Peyer's patch (tissue), 4 donors: ENCODE measurements at regions not wholly inside any gene's neighbourhood (a gene's known extent, or its start where the extent isn't known, plus 50 kb on each side); places are given as distances from the start of the nearest gene placed in this dataset.

ENCODE experiments used
- DNase-seq, 3 donors: peaks; one replicate each; pipeline ENCODE4 v3.0.0-alpha.2; 2017 to 2019
- H3K27ac ChIP-seq, 4 donors: fragments of 200-600 bp; sonication (generic); one replicate each; pipeline ENCODE4 v1.5.1; 2016 to 2019
- H3K27me3 ChIP-seq, 2 donors: fragments of 200-600 bp; sonication (generic); one replicate each; pipeline ENCODE4 v1.5.1; 2019
- H3K36me3 ChIP-seq, 3 donors: fragments of 200-600 bp; sonication (generic); one replicate each; pipeline ENCODE4 v1.5.1; 2016 to 2019
- H3K4me1 ChIP-seq, 4 donors: fragments of 200-600 bp; sonication (generic); one replicate each; pipeline ENCODE4 v1.5.1; 2016 to 2019
- H3K4me3 ChIP-seq, 4 donors: fragments of 200-600 bp; sonication (generic); 1 replicate in 3 of 4; 2 replicates in 1 of 4; pipeline ENCODE4 v1.5.1; 2016 to 2019; ENCODE audit warnings: mild to moderate bottlenecking in 1 of 4
- H3K9me3 ChIP-seq, 4 donors: fragments of 200-600 bp; sonication (generic); one replicate each; pipeline ENCODE4 v1.5.1; 2016 to 2019; ENCODE audit warnings: mild to moderate bottlenecking in 1 of 4
- CTCF ChIP-seq, 6 experiments: fragments of 450-650 bp in 4 of 6; fragments of 200-600 bp in 2 of 6; sonication (generic) in 1 of 6; IDR thresholded peaks; one replicate each; pipeline ENCODE4 v1.5.1; 2017 to 2019; ENCODE audit warnings: antibody characterized with exemption in 6 of 6, mild to moderate bottlenecking in 3 of 6, moderate library complexity in 1 of 6
- POLR2A ChIP-seq, 2 donors: fragments of 450-650 bp; IDR thresholded peaks; one replicate each; pipeline ENCODE4 v1.5.1; 2017; ENCODE audit warnings: antibody characterized with exemption in 2 of 2, mild to moderate bottlenecking in 2 of 2, moderate library complexity in 2 of 2

GRCh38 chr11:128359515-128359914, 227.8 kb downstream of the ETS1 start:
- no peaks in the 10 kb centered on the region for H3K9me3 ChIP-seq
- H3K4me3 ChIP-seq, result no peak overlapping the region
- H3K4me1 ChIP-seq, result no peaks in the 10 kb centered on the region
- H3K27ac ChIP-seq, result no peak overlapping the region
- no peak for DNase-seq
- TF ChIP-seq CTCF (IDR thresholded peaks at IDR 0.05) (no peak), POLR2A (IDR thresholded peaks at IDR 0.05) (no peak)
- H3K27me3 ChIP-seq, result no peaks in the 10 kb centered on the region
- H3K36me3 ChIP-seq, result no peaks in the 10 kb centered on the region

- no peaks in the 10 kb centered on the region for H3K36me3 ChIP-seq
- TF ChIP-seq POLR2A (IDR thresholded peaks at IDR 0.05), result no peak
- no peak for TF ChIP-seq CTCF (IDR thresholded peaks at IDR 0.05)
- no peak for DNase-seq
- H3K27me3 ChIP-seq, result no peaks in the 10 kb centered on the region
- no peaks in the 10 kb centered on the region for H3K4me1 ChIP-seq
- H3K4me3 ChIP-seq, result no peak overlapping the region
- no peaks in the 10 kb centered on the region for H3K9me3 ChIP-seq
- H3K27ac ChIP-seq, result no peak overlapping the region
Measured at GRCh38 chr11:128357073-128357472, 230.3 kb downstream of the ETS1 start.

- DNase-seq, result no peak
- Histone ChIP-seq H3K27ac (no peak overlapping the region), H3K9me3 (no peaks in the 10 kb centered on the region), H3K4me1 (no peaks in the 10 kb centered on the region), H3K4me3 (no peak overlapping the region), H3K36me3 (no peaks in the 10 kb centered on the region), H3K27me3 (no peaks in the 10 kb centered on the region)
- TF ChIP-seq CTCF (IDR thresholded peaks at IDR 0.05), result no peak
- no peak for TF ChIP-seq POLR2A (IDR thresholded peaks at IDR 0.05)
Measured at GRCh38 chr11:128355558-128355957, 231.8 kb downstream of the ETS1 start.

- no peaks in the 10 kb centered on the region for H3K4me1 ChIP-seq
- DNase-seq, result no peak
- H3K9me3 ChIP-seq, result no peaks in the 10 kb centered on the region
- H3K4me3 ChIP-seq, result no peak overlapping the region
- TF ChIP-seq POLR2A (IDR thresholded peaks at IDR 0.05) (no peak), CTCF (IDR thresholded peaks at IDR 0.05) (no peak)
- no peaks in the 10 kb centered on the region for H3K36me3 ChIP-seq
- no peak overlapping the region for H3K27ac ChIP-seq
- no peaks in the 10 kb centered on the region for H3K27me3 ChIP-seq
Measured at GRCh38 chr11:128354476-128354875, 232.9 kb downstream of the ETS1 start.

GRCh38 chr11:128351168-128351567, 236.2 kb downstream of the ETS1 start:
- no peaks in the 10 kb centered on the region for H3K27me3 ChIP-seq
- no peak for DNase-seq
- H3K27ac ChIP-seq, result no peak overlapping the region
- H3K36me3 ChIP-seq, result no peaks in the 10 kb centered on the region
- no peaks in the 10 kb centered on the region for H3K4me1 ChIP-seq
- TF ChIP-seq POLR2A (IDR thresholded peaks at IDR 0.05) (no peak), CTCF (IDR thresholded peaks at IDR 0.05) (no peak)
- H3K9me3 ChIP-seq, result no peaks in the 10 kb centered on the region
- H3K4me3 ChIP-seq, result no peak overlapping the region

- no peak for DNase-seq
- Histone ChIP-seq H3K27ac (no peak overlapping the region), H3K27me3 (no peaks in the 10 kb centered on the region), H3K4me1 (no peaks in the 10 kb centered on the region), H3K36me3 (no peaks in the 10 kb centered on the region), H3K9me3 (no peaks in the 10 kb centered on the region), H3K4me3 (no peak overlapping the region)
- TF ChIP-seq CTCF (IDR thresholded peaks at IDR 0.05), result no peak
- no peak for TF ChIP-seq POLR2A (IDR thresholded peaks at IDR 0.05)
Measured at GRCh38 chr11:128349650-128350299, 237.6 kb downstream of the ETS1 start.
